ENCODE measurements at regions not wholly inside any gene's neighbourhood (a gene's known extent, or its start where the extent isn't known, plus 50 kb on each side); places are given as distances from the start of the nearest gene placed in this dataset.

DNA sequence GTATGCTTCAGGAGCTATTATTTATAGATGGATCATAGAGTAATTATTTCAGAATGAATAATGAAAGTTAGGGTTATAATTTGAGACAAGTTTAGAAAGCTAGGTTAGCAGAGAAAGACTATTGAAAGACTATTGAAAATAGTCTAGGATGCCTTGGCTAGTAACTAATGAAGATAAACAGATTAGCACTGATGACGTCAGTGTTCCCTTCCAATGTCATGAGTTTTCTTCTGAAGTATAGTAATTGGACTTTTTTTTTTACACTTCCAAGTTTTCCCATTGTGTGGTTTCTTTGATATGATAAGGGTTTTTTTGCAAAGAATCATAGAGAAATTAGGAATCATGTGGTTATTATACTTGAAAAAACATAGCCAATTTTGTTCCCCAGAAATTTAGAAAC is 1041.5 kb upstream of the CRIM1 start:
- Histone ChIP-seq H3K4me3 (ENCODE audit: low read length, poor library complexity, severe bottlenecking) (no peak overlapping the region), H3K9ac (ENCODE audit: low read depth, low read length, poor library complexity, severe bottlenecking) (no peak overlapping the region), H4K20me1 (ENCODE audit: insufficient read depth, low read length, poor library complexity, severe bottlenecking) (no peaks in the 10 kb centered on the region), H3K9me2 (replicated peaks; ENCODE audit: low read depth, low read length) (no peaks in the 10 kb centered on the region), H3F3A (ENCODE audit: low read depth) (no peaks in the 10 kb centered on the region), H3K4me2 (ENCODE audit: low read depth, low read length, poor library complexity, severe bottlenecking) (no peak overlapping the region), H2AFZ (ENCODE audit: low read length) (no peak overlapping the region), H3K79me2 (ENCODE audit: insufficient read depth, low read length) (no peaks in the 10 kb centered on the region), H3K27me3 (ENCODE audit: insufficient read depth, low read length, poor library complexity, severe bottlenecking) (no peaks in the 10 kb centered on the region), H3K4me1 (ENCODE audit: insufficient read depth, low read length, poor library complexity, severe bottlenecking) (no peaks in the 10 kb centered on the region), H3K9me3 (ENCODE audit: insufficient read depth, low read depth, low read length) (no peaks in the 10 kb centered on the region), H3K36me3 (ENCODE audit: insufficient read depth, low read length) (no peaks in the 10 kb centered on the region)
- TF ChIP-seq, protein P1, sequence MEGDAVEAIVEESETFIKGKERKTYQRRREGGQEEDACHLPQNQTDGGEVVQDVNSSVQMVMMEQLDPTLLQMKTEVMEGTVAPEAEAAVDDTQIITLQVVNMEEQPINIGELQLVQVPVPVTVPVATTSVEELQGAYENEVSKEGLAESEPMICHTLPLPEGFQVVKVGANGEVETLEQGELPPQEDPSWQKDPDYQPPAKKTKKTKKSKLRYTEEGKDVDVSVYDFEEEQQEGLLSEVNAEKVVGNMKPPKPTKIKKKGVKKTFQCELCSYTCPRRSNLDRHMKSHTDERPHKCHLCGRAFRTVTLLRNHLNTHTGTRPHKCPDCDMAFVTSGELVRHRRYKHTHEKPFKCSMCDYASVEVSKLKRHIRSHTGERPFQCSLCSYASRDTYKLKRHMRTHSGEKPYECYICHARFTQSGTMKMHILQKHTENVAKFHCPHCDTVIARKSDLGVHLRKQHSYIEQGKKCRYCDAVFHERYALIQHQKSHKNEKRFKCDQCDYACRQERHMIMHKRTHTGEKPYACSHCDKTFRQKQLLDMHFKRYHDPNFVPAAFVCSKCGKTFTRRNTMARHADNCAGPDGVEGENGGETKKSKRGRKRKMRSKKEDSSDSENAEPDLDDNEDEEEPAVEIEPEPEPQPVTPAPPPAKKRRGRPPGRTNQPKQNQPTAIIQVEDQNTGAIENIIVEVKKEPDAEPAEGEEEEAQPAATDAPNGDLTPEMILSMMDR (conservative IDR thresholded peaks at IDR 0.05; ENCODE audit: low read length): no peak
- no peak for TF ChIP-seq EZH2phosphoT487 (IDR thresholded peaks at IDR 0.05; ENCODE audit: borderline replicate concordance)

DNA sequence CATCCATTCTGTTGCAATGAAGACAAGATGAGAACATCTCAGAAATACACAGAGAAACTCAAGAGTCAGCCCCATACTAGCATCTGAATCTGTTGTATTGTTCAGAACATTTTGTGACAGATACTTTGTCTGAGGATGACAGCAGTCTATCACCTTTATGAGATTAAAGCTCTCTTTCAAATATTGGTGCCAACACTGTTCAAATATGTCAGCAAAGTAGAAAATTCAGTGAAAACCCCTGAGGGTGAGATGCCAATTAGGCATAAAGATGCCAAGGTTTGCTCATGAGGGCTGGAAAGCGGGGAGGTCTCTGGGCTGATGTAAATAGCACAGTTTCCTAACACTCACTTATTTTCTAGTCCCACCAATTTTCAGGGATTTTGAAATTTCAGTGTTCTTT is 1054.2 kb upstream of the CRIM1 start:
- Histone ChIP-seq H3K4me3 (ENCODE audit: low read length, poor library complexity, severe bottlenecking) (no peak overlapping the region), H3K9me3 (ENCODE audit: insufficient read depth, low read depth, low read length) (no peaks in the 10 kb centered on the region; the same call in 1 of the 2 replicates), H3K4me1 (ENCODE audit: insufficient read depth, low read length, poor library complexity, severe bottlenecking) (no peaks in the 10 kb centered on the region), H4K20me1 (ENCODE audit: insufficient read depth, low read length, poor library complexity, severe bottlenecking) (no peaks in the 10 kb centered on the region), H3F3A (ENCODE audit: low read depth) (no peaks in the 10 kb centered on the region), H3K27me3 (ENCODE audit: insufficient read depth, low read length, poor library complexity, severe bottlenecking) (no peaks in the 10 kb centered on the region), H3K4me2 (ENCODE audit: low read depth, low read length, poor library complexity, severe bottlenecking) (no peak overlapping the region), H2AFZ (ENCODE audit: low read length) (no peak overlapping the region), H3K9ac (ENCODE audit: low read depth, low read length, poor library complexity, severe bottlenecking) (no peak overlapping the region), H3K36me3 (ENCODE audit: insufficient read depth, low read length) (no peaks in the 10 kb centered on the region), H3K79me2 (ENCODE audit: insufficient read depth, low read length) (no peaks in the 10 kb centered on the region), H3K9me2 (replicated peaks; ENCODE audit: low read depth, low read length) (no peaks in the 10 kb centered on the region)
- TF ChIP-seq, protein P1 (conservative IDR thresholded peaks at IDR 0.05; ENCODE audit: low read length): no peak
- no peak for TF ChIP-seq EZH2phosphoT487 (IDR thresholded peaks at IDR 0.05; ENCODE audit: borderline replicate concordance)

DNA sequence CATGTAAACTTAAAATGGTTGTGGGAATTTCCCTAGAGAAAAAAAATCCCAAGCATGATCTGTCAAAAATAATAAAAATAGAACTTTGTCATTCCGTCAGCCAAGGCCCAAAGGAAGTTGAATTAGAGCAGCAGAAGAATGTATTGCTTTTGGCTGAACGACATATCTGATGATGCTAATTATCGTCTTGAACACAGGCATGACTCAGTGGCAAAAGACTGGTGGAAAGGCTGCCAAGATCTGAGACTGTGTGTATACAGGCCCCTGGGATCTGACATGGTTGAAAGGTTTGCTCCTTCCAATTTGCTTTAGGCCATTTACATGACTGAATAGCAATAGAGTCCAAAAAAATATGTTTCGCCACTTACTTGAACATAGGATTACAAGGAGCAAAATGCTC is 1057.1 kb upstream of the CRIM1 start:
- Histone ChIP-seq H3K9me3 (ENCODE audit: insufficient read depth, low read depth, low read length) (no peaks in the 10 kb centered on the region), H3K4me1 (ENCODE audit: insufficient read depth, low read length, poor library complexity, severe bottlenecking) (no peaks in the 10 kb centered on the region), H3K4me2 (ENCODE audit: low read depth, low read length, poor library complexity, severe bottlenecking) (no peak overlapping the region), H3K9ac (ENCODE audit: low read depth, low read length, poor library complexity, severe bottlenecking) (no peak overlapping the region), H4K20me1 (ENCODE audit: insufficient read depth, low read length, poor library complexity, severe bottlenecking) (no peaks in the 10 kb centered on the region), H3K9me2 (replicated peaks; ENCODE audit: low read depth, low read length) (no peaks in the 10 kb centered on the region), H3F3A (ENCODE audit: low read depth) (no peaks in the 10 kb centered on the region), H3K79me2 (ENCODE audit: insufficient read depth, low read length) (no peaks in the 10 kb centered on the region), H2AFZ (ENCODE audit: low read length) (no peak overlapping the region), H3K4me3 (ENCODE audit: low read length, poor library complexity, severe bottlenecking) (no peak overlapping the region), H3K36me3 (ENCODE audit: insufficient read depth, low read length) (no peaks in the 10 kb centered on the region), H3K27me3 (ENCODE audit: insufficient read depth, low read length, poor library complexity, severe bottlenecking) (no peaks in the 10 kb centered on the region)
- no peak for TF ChIP-seq EZH2phosphoT487 (IDR thresholded peaks at IDR 0.05; ENCODE audit: borderline replicate concordance)
- TF ChIP-seq, protein P1 (conservative IDR thresholded peaks at IDR 0.05; ENCODE audit: low read length): no peak
